NCI-H526 (cell line): ENCODE measurements at regions not wholly inside any gene's neighbourhood (a gene's known extent, or its start where the extent isn't known, plus 50 kb on each side); places are given as distances from the start of the nearest gene placed in this dataset.
A peak's percentile ranks its signal among the peaks of the same experiment; 100 is the strongest.

Experiments
- DNase-seq, 2 experiments: peaks; one replicate each; lab custom pipeline; 2025; lab: John Stamatoyannopoulos, UW

DNA sequence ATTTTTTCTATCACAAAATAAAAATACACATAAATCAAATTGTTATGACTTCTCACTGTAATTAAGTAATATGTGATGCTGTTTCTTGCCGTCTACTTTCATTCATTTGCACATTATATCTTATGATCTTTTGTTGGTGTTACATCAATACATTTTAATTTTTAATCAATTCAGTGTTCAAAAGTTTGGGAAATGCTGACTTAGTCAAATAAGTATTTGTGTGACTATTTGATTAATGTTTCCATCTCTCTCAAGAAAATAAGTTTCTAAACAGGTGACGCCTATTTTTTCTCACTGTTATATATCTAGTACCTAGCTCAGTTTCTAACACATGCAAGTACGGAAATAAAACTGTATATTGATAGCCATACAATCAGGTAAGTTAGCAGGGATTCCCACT lies 329.5 kb upstream of the KIRREL3 start:
- DNase-seq: no peak

DNA sequence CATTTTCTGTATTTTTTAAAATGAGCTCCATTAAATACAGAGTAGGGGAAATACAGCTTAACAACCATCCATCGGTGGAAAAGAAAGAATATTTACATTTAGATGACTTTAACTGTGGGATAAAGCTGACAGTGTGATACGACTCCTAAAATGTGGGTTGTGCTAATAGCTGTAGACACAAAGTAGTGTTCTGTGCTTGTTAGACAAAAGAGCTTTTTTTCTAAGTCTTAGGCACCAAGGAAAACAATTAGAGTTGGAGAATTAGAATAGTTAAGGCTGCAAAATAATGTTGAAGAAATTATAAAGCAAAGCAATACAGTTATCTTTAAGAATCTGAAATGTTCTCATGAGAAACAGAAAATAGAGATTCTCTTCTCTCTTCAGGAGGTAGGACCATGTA lies 307.7 kb upstream of the KIRREL3 start:
- DNase-seq: no peak

DNA sequence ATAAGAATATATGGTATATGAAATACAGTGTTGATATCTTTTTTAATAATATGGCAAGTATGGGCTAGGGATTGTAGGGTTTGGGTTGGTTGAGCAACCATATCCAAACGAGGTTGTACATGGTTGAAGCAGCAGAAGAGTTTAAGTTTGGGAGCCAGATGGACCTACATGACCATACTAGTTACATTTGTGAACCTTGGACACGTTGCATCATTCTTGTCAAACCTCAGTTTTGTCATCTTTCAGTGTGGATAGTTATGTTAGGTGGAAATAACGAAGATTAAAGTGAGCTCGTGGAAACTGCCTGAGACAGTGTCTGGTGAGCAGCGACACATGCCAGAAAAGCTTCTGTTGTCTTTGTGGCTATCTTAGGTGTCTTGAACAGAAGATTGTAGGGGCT lies 307.1 kb upstream of the KIRREL3 start:
- no peak for DNase-seq

DNA sequence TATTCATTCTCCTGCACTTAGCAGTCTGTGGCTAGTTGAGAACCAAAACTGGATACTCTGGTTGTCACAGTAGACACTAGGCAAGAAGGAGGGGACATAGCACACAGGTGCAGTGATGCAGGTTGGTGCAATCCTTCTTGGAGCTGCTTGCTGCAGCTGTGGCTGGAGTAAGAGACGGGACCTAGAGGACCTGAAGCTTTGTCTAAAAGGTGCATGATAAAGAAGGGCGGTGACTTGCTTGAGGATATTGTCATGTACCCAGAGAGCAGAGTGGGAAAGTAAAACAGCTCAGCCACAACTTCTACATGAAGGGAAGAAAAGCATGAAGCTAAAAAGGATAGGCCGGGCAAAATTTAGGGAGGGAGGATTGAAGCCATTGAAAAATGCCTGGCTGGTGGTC lies 304.1 kb upstream of the KIRREL3 start:
- no peak for DNase-seq

DNA sequence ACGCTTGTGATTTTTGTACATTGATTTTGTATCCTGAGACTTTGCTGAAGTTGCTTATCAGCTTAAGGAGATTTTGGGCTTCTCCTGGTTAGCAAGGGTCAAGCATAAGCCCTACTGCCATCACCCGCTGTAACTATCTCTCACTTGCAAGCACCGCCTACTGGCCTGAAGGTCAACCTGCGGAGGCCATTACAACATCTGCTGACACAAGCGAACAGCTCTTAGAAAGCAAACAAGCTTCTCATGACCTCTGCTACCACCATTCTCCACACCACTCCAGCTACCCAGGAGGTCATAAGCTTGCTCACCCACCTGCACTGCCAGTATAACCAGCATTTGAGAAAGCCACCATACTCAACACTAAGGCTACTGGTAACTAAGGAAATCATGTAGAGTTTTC lies 288.4 kb upstream of the KIRREL3 start:
- DNase-seq: no peak

DNA sequence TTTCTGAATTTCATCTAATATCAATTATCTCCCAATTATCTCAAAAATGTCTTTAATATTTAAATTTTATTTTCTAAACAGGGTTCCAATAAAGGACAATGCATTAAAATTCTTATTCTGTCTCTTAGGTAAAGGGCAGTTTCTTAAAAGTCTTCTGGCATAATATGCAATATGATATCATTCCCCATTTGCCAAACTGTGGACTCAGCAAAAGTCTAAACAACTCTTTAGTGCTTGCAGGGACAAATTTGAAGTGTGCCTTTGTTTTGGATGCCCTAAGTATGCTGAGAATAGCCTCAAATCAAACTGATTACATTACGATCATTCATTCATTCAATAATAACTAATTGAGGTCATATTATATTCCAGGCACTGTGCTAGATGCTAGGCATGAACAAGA lies 281.0 kb upstream of the KIRREL3 start:
- DNase-seq: no peak

DNA sequence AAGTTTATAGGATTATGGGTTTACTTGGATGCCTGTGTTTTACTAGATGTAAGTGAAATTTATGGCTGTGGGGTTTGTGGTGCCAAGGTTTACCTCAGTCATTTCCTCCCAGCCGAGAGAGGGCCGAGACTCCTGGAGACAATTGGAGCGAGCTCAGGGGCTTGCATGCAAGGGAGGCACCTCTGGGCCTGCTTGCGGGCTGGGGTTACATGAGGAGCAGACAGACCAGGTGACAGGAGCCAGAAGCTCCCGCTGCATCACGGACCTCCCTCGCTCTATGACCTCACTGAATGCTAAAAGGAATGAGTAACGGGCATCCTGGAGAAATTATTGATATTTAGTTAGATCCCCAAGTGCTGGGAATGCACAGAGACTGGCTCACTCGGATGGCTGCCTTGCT lies 275.2 kb upstream of the KIRREL3 start:
- DNase-seq: no peak

DNA sequence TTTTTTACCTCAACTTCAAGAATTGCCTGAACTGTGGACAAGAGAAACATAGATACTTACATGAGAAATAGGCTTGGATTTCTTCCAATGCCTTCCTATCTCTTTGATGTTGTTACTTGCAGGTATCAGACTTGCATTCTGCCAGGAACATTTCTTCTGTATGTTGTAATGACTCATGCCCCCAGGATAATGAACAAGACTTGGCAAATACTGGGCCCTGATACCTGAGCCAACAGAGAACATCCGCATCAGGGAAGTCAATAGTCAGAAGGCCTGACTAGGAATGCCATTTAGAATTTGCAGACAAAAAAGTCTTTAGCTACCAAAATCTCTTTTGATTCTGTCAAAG lies 273.7 kb upstream of the KIRREL3 start:
- DNase-seq: no peak

DNA sequence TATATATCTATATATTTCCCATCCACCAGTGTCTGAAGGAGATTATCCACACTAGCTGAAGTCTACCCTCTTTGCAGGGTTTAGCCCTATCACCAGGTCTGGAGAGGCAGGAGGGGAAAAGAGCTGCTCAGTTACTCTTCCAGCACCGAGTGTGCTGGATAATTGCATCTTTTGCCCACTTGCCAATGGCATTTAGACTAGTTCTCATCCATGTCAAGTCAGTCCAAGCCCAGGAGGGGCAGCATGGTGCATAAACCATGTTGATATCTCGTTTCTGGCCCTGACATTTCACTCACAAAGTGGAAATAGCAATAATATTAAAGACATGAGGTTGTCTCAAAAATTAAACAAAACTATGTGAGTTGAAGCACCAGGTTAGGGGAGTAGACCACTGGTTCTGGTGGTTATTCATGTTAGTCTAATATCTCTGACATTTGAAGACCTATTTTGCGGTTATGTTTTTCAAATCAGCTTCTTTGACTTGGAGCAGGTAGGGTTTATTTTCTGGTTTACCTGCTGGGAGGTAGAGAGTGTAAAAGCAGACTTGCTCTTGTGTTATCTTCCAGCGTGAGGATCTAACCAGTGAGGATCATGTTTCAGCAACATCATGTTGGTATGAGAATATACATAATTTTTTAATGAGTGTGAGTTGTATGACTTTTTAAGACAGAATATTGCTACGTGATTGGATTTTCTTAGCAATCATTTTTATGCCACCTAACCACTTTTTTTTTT lies 273.2 kb upstream of the KIRREL3 start:
- DNase-seq: no peak

DNA sequence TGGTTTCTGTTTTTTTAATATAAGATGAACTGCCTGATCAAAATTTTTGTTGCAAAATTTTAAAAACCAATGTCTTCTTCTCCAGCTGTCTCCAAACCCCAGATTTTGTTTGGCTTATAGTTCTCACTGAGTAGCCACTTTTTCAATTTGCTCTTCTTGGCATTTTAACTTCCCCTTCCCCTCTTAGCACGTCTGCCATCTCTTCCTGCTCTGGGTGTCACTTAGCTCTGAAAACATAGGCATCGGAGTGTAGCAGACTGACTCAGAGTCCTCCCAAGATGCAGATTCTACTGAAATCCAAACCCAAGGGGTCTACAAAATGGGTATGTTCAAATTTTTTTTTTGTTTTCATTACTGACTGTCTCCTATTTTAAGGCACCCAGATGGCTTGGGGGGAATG lies 270.3 kb upstream of the KIRREL3 start:
- no peak for DNase-seq

DNA sequence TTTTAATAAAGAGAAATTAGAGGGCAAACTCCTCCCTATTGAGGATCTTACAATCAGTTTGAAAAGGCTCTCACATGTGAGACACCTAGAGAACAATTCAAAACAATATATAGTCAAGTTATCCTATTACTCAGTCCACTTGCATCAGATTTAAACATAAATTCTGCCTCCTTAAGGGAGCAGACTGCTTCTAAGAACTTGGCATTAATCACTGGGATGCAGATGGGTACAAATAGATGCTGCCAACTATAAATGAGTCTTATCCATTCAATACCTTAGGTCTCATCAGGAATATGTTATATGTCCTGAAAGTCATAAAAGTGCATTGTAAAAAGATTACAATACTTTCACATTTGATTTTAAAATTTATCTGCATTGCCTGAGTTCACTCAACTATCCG lies 269.3 kb upstream of the KIRREL3 start:
- no peak for DNase-seq

DNA sequence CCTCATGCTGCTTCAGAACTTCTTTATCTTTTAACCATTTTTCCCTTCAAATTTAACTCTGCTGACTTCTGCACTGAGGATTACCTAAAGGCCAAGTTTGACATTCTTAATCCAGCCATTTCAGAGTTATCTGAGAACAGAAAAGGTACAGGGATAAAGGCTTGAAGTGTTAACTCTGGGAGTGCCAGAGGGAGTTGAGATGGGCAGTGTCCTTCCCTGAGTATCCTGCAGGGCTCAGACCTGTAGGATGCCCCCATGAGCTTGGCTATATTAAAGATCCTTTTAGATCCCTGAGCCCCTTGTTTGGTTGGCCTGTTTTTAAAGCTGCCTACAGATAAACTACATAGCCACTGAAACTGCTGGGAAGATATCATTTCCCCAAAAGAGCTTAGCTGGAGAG lies 268.4 kb upstream of the KIRREL3 start:
- no peak for DNase-seq

DNA sequence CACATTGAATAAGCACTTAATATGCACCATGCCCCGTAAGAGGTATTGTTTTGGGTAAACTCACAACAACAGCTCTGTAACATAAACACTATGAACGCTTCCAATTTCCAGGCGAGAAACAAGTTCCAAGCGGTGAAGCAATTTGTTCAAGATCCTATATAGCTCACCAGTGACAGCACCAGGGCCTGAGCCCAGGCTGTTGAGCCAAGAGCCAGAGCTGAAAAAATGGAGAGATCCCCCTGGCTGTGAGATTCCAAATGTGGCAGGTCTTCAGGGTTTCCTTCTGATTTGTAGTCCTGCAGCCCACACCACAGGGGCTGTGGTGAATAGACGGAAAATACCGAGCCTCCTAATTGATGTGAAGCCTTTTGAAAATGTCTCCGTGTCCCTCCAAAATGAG lies 268.0 kb upstream of the KIRREL3 start:
- DNase-seq: no peak

DNA sequence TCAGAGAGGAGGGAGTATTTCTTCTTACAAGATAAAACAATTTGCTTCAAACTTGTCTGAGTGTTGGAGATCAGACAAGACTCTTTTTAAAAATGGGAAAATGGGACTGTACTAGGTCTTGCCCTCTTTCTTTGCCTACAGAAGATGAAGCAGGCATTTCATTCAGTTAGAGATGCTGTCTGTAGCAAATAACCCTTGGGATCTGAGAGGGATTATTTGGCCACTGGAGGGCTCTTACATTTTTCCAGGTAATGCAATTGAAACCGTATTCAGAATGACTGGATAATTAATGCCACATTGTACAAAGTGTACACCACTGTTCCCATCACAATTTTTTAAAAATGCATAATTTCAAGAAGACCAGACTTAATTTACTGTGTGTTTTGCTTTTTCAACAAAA lies 258.5 kb upstream of the KIRREL3 start:
- DNase-seq: no peak

DNA sequence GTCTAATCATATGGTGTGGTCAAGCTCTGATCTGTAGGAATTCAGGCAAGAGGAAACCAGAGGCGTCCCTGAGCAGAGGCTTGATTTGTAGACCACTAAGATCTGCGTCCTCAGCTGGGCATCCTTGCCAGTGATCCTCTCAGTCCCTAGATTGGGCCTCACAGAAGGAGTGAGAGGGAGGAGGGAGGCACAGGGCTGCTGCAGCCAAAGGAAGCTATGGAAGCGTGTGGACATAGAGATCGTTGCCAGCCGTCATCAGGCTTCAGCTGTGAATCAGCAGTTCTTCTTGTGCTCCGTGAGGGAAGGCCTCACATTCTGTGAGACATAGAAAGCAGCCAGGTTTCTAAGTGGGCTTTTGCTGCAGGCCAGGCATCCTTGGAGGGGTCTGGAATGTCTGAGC lies 254.6 kb upstream of the KIRREL3 start:
- DNase-seq: no peak

DNA sequence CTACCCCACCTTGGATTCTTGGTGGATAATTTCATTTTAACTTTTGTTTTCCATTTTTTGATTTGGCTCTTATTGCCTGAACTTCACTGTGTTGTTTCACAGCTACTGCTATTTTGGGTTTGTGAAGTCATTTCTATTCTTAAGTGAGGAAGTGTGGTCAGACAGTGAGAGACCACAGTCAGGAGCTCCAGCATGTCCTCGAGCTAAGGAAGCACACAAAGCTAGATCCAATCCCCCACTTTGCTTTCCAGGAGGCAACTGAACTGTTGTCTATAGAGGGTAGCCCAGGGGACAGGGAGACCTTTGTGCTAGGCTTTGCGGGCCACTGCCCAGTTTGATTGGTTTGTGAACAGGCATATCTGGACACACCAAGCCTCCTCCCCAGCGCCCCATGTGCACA lies 251.8 kb upstream of the KIRREL3 start:
- DNase-seq: no peak

DNA sequence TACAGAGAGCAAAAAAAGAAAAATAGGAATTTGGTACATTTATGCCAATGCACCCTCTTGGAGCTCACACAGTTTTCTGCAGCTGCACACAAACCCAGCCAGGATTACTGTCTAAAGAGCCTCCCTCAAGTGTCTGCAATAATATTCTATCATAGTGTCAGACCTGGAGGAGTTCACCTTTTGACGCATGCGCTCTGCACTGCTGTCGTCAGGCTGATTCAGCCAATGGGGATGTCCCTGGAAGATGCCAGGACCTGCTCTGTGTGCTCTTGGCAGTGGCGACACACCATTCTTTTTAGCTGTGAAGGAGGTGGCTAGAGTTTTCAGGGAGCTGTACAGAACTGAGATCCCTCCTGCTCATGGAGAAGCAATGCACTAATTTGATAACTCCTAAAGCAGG lies 249.0 kb upstream of the KIRREL3 start:
- no peak for DNase-seq

DNA sequence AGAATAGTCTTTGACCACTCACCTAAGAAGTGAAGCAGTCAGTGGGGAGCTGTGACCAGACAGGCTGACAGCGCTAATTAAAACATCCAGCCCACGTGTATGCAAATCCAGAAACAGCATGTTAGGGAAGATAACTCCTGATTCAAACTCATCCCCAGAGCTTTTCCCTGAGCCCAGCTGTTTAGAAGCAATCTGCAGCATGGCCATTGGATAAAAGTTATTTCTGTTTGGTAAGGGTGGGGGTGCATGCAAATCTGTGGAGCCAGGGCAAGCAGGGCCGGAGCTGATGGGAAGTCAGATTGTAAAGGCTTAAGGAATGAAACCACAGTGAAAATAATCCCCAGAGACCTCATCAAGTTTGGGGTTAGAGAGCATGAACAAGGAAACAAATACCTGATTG lies 247.9 kb upstream of the KIRREL3 start:
- DNase-seq: peak; percentile 97

DNA sequence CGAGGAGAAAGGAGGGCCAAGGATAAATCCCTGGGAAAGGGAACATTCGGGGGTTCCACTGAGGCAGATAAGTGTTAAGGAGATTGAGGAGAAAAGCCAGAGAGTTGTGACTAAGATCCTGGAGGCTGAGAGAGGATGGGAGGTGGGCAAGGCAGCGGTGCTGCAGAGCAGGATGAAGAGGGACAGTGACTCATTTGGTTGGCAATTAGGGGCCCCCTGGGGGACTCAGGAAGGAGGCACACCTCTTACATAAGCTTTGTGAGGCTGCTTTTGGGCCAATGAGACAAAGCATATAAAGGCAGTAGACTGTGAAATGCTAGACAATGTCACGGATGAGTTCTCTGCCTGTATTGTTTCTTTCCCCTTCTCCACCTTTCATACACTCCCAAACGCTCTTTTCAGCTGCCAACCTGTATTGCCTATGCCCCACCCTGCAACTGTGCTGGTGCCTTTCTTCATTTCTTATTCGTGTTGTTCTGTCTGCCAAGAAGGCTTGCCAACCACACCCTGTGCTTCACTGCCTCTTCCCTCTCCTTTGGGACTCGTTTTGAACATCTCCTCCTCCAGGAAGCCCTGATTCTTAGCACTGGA lies 246.8 kb upstream of the KIRREL3 start:
- DNase-seq: peak; percentile 75 to 80

DNA sequence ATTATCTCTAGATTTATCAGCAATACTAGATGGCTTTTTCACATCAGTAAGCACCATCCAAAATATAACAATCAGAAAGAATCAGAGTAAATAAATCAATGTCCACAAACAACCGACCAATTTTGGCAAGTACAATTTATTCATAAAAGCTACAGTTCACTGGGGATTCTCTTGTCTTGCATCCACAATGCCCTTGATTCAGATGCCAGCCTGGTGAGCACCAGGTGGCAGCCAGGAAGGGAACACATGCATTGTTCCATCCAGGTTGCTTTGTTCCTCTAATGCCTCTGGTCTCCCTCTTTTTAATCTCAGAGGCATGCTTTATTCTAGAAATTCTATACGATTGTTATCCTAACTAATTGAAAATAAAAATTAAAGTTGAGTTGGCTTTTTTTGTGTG lies 242.1 kb upstream of the KIRREL3 start:
- peak in 1 of 2 experiments; percentile 46 for DNase-seq

DNA sequence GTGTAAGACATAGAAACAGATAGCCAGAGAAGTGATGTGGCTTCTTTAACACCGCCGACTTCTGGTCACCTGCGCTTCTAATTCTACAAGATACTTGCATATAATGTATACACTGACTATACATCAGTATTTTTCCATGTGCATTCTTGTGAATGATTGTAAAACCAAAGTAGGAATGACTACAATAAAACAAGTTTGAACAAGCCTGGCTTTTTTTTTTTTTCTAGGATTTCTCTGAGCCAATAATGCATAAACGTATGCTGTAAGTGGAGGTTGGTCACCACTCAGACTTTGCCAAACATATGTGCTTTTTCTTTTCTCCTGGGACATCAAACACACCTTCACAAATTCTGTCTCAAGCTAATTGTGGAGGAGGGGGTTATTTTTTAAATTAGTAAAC lies 237.8 kb upstream of the KIRREL3 start:
- peak; percentile 53 to 60 for DNase-seq

DNA sequence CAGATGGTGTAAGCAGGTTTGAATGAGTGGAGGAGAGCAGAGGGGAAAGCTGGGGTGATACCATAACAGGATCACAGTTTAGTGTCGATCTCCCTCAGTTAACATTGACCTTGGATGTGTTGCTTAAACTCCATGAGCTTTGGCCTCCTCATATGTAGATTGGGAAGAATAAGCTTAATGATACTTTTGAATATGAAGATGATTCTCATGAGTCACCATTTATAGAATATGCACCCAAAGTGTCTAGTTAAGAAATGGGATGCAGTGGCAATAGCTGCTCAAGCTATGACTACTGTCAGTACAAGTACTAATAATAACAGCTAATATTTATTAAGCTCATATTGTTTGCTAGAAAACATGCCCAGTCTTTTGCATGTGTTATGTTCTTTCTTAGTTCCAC lies 236.2 kb upstream of the KIRREL3 start:
- DNase-seq: no peak

DNA sequence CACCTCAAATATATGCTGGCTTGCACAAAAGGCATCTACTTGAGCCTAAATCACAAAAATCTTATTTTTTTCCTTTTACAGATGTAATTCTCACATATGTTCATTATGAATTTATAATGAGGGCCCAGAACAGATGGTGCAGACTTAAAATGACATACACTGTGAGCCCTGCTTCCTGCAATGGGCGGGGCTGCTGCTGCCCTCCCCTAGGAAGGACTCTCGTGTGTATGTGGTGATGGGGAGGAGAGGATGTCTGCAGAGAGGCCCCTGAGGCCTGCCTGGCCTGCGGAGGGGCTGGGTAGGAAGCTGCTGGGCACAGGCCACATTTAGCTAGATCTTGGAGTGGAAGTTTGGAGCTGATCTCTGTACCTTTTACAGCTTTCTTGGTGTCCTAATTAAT lies 233.4 kb upstream of the KIRREL3 start:
- no peak for DNase-seq

DNA sequence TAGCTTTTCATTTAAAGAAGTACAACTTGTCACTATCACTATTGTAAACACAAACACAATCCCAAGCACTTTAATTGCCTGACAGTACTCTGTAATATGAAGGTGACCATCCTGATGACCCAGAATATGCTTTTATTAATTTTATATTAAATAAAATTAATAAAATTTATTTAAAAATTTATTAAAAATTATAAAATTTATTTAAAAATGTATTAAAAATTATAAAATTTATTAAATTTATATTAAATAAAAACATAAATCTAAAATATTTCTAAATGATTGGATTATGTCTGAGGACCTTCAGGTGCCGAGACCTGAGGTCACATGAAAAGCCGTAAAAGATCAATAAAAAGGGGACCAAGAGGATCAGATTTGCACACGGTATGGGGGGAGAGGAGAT lies 229.8 kb upstream of the KIRREL3 start:
- DNase-seq: no peak
